ENCODE measurements at regions not wholly inside any gene's neighbourhood (a gene's known extent, or its start where the extent isn't known, plus 50 kb on each side); places are given as distances from the start of the nearest gene placed in this dataset.
A peak's percentile ranks its signal among the peaks of the same experiment; 100 is the strongest.

GRCh38 chr2:11013196-11013595 lies 101.5 kb downstream of the KCNF1 start:
- no peak for DNase-seq

DNA sequence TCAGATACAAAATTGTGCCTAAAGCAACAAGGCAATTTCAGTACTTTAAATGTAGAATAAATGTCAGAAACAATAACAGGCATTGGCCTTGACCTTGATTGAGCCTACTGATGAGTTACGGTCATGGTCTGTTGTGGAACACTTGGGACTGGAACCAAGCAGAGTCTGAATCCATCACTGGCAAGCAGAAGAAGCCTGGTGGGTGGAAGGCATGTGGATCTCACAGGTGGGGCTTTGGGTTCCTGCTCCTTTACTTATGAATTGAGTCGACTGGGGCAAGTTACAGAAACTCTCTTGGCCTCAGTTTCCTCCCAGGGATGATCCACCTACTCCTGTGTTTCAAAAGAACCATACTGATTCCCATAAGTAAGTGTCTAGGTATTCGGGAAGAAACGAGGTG lies 102.3 kb downstream of the KCNF1 start:
- DNase-seq = no peak

DNA sequence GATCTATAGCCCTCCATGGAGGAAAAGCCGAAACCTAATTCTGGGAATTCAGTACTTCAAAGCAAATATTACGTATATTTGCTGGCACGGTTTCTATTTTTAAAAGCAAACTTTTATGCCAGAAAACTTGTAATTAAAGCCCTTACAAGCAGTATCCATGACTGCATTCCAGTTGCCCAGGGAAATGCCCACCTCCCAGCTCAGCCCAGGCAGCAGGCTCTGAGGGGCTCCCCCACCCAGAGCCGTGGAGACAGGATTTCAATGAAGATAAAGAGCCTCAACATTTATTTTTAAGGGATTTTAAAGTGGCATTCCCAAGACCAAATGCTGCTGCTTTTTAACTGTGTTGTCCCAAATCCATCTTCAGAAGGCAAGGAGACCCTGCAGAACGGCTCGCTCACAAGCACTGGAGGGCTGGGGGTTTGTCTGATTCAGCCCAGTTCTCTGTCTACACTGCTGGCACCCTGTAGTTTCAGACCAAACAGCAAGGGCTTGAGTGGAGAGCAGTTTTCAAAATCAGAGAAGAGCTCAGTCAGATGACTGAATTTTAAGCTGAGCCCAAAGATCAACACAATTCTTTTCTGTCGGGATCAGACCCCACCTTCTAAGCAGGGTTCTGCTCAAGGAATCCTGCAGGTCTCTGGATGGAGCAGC lies 105.1 kb downstream of the KCNF1 start:
- no peak for DNase-seq

DNA sequence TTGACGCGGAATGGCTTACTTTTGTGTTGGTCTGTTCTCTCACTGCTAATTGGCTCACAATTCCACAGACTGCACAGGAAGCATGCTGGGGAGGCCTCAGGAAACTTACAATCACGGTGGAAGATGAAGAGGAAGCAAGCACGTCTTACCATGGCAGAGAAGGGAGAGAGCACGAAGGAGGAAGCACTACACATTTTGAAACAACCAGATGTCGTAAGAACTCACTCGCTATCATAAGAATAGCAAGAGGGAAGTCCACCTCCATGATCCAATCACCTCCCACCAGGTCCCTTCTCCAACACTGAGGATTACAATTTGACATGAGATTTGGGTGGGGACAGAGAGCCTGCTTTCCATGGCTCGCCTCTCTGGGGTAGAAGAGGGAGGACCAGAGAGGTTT lies 106.2 kb downstream of the KCNF1 start:
- no peak for DNase-seq

GRCh38 chr2:11018651-11019185 lies 107.0 kb downstream of the KCNF1 start:
- no peak for DNase-seq

DNA sequence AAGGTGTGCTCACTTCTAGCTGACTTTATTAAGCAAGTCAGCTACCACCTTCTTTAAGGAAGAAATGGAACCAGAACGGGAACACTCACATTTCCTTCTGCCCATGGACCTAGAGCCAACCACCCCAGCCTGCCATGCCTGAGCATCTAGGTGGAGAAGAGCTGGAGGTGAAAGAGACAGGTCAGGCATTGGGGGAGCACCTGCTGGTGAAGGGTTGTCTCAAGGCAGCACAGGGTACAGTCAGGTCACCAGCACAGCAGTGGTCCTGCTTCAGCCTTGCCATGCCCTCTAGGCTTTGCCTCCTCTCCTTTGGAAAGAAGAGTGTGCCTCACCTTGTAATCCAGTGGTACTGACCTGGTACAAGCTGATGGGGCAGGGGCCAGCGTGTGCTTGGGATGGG lies 107.9 kb downstream of the KCNF1 start:
- no peak for DNase-seq

DNA sequence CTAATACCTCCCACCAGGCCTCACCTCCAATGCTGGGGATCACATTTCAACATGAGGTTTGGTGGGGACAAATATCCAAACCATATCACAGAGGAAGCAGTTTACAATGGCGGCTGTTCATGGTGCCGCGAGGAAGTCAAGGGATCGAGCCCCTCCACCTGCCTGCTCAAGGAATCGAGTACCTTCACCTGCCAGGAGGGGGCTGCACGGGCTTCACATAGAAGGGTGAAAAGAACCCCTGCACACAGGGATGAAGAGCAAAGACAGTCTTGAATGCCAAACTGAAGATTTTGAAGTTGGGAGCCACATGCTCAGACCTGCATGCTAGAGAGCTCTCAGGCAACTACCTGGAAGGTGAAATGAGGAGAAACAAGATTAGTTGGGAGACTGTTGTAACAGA lies 110.3 kb downstream of the KCNF1 start:
- DNase-seq = no peak

DNA sequence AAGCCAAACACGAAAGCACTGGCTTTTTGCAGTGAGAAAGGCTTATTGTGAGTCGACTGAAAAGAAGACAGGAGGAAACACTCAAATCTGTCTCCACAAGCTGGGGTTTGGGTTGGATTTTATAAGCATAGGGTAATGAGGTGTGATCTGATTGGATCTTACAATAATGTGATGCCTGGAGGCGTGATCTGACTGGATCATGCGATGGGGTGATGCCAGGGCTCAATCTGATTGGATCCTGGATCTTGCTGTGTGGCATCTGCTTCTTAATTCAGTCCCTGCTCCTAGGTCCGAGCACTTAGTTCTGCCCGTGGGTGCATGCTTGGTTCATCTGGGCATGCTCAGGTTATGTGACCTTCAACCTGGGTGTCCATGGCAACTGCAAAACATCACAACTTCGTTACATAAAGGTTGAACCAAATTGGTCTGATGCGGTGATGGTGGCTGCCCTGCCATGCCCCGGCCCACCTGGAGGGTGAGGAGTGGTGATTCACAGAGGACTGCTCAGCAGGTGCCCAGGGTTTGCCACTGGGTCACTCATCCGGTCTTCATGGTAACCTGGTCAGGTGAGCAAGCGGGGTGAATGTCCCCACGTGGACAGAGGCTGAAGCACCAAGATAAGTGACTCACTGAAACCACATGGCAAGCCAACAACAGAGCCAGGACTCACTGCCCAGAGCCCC lies 111.0 kb downstream of the KCNF1 start:
- DNase-seq = peak in 1 of 56 donors; percentile 6

DNA sequence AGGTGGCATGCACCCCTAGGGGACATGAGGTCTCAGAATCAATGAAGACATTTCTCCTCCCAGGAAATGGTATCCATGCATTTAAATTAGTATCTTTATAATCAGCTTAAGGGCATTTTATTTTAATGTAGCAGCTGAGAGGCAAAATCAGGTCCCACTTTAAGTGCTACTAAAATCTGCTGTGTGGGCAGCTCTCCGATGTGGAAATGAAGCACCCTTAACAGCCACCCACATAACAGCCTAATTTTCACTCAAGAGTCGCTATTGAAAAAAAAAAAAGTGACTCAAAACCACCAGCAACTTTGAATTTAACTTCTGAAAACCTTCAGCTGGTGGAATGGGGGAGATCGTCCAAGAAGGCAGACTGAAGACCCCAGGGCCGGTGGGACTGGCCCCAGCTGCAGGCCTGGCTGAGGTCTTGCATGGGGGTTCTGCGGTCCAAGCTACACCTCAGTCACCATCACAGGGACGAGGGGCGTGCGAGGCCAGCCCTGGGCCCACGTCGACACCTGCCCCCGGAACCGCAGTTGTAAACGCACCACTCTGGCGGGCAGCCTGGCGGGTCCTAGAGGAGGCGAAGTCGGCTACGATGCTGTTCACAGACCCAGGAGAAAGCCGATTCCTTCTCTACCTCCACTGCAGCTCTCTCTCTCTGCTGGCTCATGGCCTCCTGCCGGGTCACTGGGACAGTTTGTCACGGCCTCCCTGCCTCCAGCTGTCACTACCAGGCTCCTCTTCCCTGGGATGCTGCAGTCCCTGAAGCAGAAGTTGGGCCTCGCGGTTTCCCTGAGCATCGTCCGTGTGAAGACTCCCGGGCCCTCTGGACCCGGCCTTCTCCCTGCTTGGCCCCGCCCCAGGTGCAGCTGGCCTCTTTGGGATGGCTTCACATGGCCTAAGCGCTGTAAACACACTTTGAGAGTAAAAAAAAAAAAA lies 111.9 kb downstream of the KCNF1 start:
- peak in 2 of 56 donors; percentile 24 to 32 for DNase-seq

GRCh38 chr2:11024259-11024645 lies 112.5 kb downstream of the KCNF1 start:
- no peak for DNase-seq

DNA sequence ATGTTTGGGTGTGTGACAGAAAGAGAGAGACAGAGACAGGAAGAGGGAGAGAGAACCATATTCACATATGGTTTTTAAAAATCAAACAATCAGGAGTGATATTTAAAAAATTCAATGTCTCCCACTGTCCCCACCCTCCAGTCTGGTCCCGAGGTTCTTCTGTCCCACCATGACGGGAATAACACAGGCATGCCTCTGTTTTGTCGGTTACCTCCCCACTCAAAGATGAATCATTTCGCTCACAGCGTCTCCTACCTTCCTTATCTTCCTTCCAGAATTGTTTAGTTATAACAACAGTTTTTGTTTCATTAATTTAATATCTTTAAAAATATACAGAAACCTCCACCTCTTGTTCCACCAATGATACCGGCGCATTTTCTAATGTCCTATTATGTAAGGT lies 113.0 kb downstream of the KCNF1 start:
- no peak for DNase-seq

DNA sequence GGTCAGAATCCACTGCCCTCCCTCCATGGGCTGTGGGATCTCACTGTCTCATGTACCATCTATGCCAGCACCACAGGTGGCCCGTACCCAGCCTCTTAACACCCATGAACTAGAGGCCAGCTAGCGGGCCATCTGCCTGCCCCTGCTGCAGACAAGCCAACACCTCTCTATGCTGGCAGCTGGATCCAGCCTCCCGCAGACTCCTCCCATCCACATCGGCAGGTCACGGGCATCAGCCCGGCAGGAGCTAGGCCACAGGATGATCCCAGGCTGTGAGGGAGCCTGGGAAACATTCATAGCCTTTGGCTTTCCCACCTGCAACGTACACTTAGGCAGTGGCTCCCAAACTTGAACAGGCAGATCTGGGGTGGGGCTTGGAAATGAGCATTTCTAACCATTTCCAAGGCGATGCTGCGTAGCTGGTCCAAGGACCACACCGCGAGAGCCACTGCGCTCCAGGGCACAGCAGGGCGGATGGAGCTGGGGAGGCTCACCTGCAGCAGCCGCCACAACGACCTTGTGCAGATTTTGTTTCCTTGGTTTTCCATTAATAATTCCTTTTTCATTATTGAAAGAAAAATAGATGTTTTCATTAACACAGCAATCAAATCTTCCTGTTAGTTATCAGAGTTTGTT lies 114.7 kb downstream of the KCNF1 start:
- DNase-seq = no peak

- DNase-seq = no peak
Observed at GRCh38 chr2:11027195-11027594, 115.5 kb downstream of the KCNF1 start.

DNA sequence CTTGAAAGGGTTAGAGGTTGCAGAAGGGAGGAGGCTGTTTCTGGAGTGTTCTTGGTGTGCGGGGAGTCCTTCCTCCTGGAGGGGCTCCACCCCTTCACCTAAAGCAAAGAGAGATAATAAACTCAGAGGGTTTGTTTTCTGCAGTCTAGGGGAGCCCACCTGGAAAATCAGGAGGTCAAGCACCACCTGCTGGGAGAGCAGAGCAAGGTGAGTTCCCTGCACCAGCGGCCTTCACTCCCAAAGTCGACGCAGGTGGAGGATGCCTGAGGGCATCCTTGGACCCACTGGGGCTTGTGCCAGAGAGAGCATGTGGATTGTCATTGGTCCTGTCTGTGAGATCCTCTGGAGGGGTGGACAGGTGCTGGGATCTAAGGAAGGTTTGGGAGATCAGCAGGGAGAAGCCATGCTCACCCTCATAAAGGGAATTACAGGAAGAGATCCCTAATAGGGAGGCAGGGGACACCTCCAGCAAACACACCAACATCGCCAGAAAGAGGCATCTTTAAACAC lies 116.7 kb downstream of the KCNF1 start:
- no peak for DNase-seq

DNA sequence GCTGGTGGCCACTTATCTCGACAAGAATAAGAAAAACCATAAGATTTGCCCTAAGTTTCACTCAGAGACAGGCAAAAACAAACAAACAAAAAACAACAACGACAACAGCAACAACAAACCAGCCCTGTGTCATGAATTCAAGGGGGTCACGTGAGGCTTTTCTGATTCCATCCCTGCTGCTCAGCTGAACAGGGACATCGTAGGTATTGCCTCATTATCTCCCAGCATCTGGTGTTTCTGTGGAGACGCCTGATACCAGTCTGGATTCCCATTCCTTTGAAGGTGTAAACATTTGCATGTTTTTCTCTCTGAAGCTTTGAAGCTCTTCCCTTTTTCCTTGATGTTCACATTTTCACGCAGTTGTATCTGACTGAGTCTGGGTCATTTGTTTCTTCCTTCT lies 117.4 kb downstream of the KCNF1 start:
- no peak for DNase-seq

- no peak for DNase-seq
Observed at GRCh38 chr2:11030036-11030435, 118.3 kb downstream of the KCNF1 start.

DNA sequence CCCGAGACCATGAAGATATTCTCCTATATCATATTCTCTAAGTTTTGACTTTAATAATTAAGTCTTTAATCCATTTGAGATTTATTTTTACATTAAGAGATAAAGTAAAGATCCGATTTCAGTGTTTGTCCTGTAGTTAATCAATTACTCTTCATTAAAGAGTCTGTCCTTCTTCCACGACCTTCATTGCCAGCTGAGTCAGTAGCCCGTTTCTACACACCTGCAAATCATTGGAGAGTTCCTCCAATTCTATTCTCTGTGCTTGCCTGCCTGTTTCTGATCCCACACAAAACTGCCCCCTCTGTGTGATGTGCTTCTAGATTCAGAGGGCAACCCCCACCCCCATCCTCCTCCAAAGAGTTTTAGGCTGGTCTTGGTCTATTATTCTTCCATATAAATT lies 119.2 kb downstream of the KCNF1 start:
- no peak for DNase-seq

DNA sequence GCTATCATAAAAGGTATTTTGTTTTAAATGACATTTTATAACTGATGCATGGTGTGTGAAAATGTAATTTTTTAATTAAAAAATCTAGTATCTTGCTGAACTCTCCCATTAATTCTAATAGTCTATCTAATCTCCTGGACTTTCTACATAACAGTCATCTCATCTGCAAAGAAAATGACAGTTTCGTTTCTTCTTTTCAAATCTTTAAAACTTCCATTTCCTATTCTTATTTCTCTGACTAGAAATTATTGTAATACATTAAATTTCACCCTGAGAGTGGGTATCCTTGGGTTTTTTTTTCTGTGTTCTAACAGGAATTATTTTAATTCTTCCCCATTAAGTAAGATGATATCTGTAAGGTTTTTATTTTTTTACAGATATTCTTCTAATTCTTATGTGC lies 120.1 kb downstream of the KCNF1 start:
- DNase-seq = no peak

GRCh38 chr2:11032396-11032795 lies 120.7 kb downstream of the KCNF1 start:
- no peak for DNase-seq

DNA sequence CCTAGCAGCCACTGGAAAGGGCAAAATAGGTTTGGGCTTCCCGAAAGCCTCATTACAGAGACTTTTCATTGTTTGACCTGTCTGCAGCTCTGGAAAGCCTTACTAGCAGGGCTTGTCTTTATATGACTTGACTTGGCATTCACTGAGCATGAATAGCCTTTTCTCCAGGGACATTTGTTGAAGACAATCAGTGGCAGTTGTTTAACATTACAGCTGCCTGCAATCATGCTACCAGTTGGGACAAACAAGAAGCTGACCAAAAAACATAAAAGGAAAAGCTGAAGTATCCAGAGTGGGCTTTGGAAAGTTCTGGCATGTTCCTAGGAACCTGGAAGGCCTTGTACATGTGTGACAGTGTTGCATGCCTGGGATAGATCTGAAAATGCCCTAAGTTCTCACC lies 121.4 kb downstream of the KCNF1 start:
- no peak for DNase-seq

GRCh38 chr2:11038641-11039040 lies 116.6 kb upstream of the SLC66A3 start:
- DNase-seq = no peak

All from amygdala (tissue), 56 donors.